ENCODE measurements at regions not wholly inside any gene's neighbourhood (a gene's known extent, or its start where the extent isn't known, plus 50 kb on each side); places are given as distances from the start of the nearest gene placed in this dataset.

DNA sequence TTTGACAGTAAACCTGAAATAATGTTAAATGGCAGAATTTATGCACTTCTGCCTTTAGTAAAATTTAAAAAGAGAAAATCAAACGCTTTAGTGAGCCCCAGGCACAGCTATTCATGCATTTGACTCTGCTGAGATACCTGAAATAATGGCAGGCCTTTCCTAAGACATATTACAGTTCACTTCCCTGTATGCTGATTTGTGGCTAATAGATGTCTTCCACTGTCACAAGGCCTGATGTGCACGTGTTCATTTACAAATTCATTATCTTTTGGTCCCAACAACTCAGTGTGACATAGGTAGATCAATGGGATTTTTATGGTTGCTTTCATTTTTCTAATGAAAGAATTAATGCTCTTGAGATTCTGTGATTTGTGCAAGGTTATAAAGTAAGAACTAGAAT, 449.7 kb upstream of the RGS17 start:
- TF ChIP-seq, protein P1, sequence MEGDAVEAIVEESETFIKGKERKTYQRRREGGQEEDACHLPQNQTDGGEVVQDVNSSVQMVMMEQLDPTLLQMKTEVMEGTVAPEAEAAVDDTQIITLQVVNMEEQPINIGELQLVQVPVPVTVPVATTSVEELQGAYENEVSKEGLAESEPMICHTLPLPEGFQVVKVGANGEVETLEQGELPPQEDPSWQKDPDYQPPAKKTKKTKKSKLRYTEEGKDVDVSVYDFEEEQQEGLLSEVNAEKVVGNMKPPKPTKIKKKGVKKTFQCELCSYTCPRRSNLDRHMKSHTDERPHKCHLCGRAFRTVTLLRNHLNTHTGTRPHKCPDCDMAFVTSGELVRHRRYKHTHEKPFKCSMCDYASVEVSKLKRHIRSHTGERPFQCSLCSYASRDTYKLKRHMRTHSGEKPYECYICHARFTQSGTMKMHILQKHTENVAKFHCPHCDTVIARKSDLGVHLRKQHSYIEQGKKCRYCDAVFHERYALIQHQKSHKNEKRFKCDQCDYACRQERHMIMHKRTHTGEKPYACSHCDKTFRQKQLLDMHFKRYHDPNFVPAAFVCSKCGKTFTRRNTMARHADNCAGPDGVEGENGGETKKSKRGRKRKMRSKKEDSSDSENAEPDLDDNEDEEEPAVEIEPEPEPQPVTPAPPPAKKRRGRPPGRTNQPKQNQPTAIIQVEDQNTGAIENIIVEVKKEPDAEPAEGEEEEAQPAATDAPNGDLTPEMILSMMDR (IDR thresholded peaks at IDR 0.05), result no peak
- TF ChIP-seq POLR2A (IDR thresholded peaks at IDR 0.05), result no peak

Data from prostate gland (tissue), 2 donors.